HTR-8/SVneo (cell line): ENCODE measurements at regions not wholly inside any gene's neighbourhood (a gene's known extent, or its start where the extent isn't known, plus 50 kb on each side); places are given as distances from the start of the nearest gene placed in this dataset.
A peak's percentile ranks its signal among the peaks of the same experiment; 100 is the strongest.
"Not testable (repeated sequence)": the region's sequence is repeated elsewhere in the genome, so short reads cannot be mapped to it uniquely, and the experiment has no call there.

Source experiments
- DNase-seq: peaks from one replicate; pipeline ENCODE4 v3.0.0; 2011; ENCODE audit warnings: low spot score, mixed read lengths; ENCODE audit not compliant: insufficient read length
- FAIRE-seq: peaks from 2 replicates; lab custom pipeline; 2011; peaks lifted over from hg19 to GRCh38; lab: Jason Lieb, UNC

GRCh38 chr14:55840821-55841220 is 260.8 kb downstream of the KTN1 start:
- FAIRE-seq (peak; percentile 63), DNase-seq (no peak)

- DNase-seq = no peak
- no peak for FAIRE-seq
Observed at GRCh38 chr14:55841625-55842024, 261.6 kb downstream of the KTN1 start.

GRCh38 chr14:55843718-55844403 is 263.9 kb downstream of the KTN1 start:
- no peak for DNase-seq
- FAIRE-seq = no peak

- FAIRE-seq (no peak), DNase-seq (no peak)
Observed at GRCh38 chr14:55845963-55846825, 266.2 kb downstream of the KTN1 start.

- FAIRE-seq = peak; percentile 64
- no peak for DNase-seq
Observed at GRCh38 chr14:55846826-55847446, 266.9 kb downstream of the KTN1 start.

- no peak for FAIRE-seq
- no peak for DNase-seq
Observed at GRCh38 chr14:55847766-55848165, 267.8 kb downstream of the KTN1 start.

- DNase-seq (no peak), FAIRE-seq (no peak)
Observed at GRCh38 chr14:55848964-55849363, 269.0 kb downstream of the KTN1 start.

- FAIRE-seq = no peak
Observed at GRCh38 chr14:55849833-55850232, 268.4 kb upstream of the PELI2 start.

GRCh38 chr14:55850825-55851241 is 267.4 kb upstream of the PELI2 start:
- FAIRE-seq (no peak), DNase-seq (no peak)

More at GRCh38 chr14:55849833-55850232, 268.4 kb upstream of the PELI2 start:
- DNase-seq = no peak

GRCh38 chr14:55851301-55851700 is 266.9 kb upstream of the PELI2 start:
- FAIRE-seq (no peak), DNase-seq (no peak)

GRCh38 chr14:55851961-55852360 is 266.2 kb upstream of the PELI2 start:
- DNase-seq = no peak
- FAIRE-seq = no peak

- FAIRE-seq (peak; percentile 49), DNase-seq (no peak)
Observed at GRCh38 chr14:55855751-55856150, 262.5 kb upstream of the PELI2 start.

GRCh38 chr14:55858604-55859003 is 259.6 kb upstream of the PELI2 start:
- FAIRE-seq = peak; percentile 74
- DNase-seq = no peak

GRCh38 chr14:55861561-55861960 is 256.6 kb upstream of the PELI2 start:
- FAIRE-seq, DNase-seq: not testable (repeated sequence)

- FAIRE-seq (no peak), DNase-seq (no peak)
Observed at GRCh38 chr14:55864890-55865655, 253.1 kb upstream of the PELI2 start.

- FAIRE-seq (no peak), DNase-seq (no peak)
Observed at GRCh38 chr14:55867311-55867710, 250.9 kb upstream of the PELI2 start.

GRCh38 chr14:55867719-55868118 is 250.5 kb upstream of the PELI2 start:
- FAIRE-seq (no peak), DNase-seq (no peak)

- DNase-seq (no peak), FAIRE-seq (peak; percentile 89)
Observed at GRCh38 chr14:55869397-55870049, 248.7 kb upstream of the PELI2 start.

- no peak for FAIRE-seq
- DNase-seq = no peak
Observed at GRCh38 chr14:55873169-55873568, 245.0 kb upstream of the PELI2 start.

GRCh38 chr14:55874785-55875184 is 243.4 kb upstream of the PELI2 start:
- peak; percentile 86 for FAIRE-seq
- no peak for DNase-seq
